ENCODE measurements at regions not wholly inside any gene's neighbourhood (a gene's known extent, or its start where the extent isn't known, plus 50 kb on each side); places are given as distances from the start of the nearest gene placed in this dataset.

GRCh38 chr9:78578072-78578471, 281.1 kb downstream of the PSAT1 start:
- TF ChIP-seq, protein P1, sequence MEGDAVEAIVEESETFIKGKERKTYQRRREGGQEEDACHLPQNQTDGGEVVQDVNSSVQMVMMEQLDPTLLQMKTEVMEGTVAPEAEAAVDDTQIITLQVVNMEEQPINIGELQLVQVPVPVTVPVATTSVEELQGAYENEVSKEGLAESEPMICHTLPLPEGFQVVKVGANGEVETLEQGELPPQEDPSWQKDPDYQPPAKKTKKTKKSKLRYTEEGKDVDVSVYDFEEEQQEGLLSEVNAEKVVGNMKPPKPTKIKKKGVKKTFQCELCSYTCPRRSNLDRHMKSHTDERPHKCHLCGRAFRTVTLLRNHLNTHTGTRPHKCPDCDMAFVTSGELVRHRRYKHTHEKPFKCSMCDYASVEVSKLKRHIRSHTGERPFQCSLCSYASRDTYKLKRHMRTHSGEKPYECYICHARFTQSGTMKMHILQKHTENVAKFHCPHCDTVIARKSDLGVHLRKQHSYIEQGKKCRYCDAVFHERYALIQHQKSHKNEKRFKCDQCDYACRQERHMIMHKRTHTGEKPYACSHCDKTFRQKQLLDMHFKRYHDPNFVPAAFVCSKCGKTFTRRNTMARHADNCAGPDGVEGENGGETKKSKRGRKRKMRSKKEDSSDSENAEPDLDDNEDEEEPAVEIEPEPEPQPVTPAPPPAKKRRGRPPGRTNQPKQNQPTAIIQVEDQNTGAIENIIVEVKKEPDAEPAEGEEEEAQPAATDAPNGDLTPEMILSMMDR (IDR thresholded peaks at IDR 0.05; ENCODE audit: low read depth, low read length): no peak
- TF ChIP-seq EZH2phosphoT487 (IDR thresholded peaks at IDR 0.05; ENCODE audit: low read depth): no peak
